CD1c-positive myeloid dendritic cell (primary cell): ENCODE measurements at regions not wholly inside any gene's neighbourhood (a gene's known extent, or its start where the extent isn't known, plus 50 kb on each side); places are given as distances from the start of the nearest gene placed in this dataset.

Experiments
- DNase-seq: peaks from one replicate; pipeline ENCODE4 v3.0.0-alpha.2; 2016; ENCODE audit errors: extremely low spot score

- peak; percentile 34 for DNase-seq
Measured at GRCh38 chr3:31004025-31004678, 109.7 kb upstream of the GADL1 start.

GRCh38 chr3:31008994-31009393 lies 114.5 kb upstream of the GADL1 start:
- no peak for DNase-seq

- no peak for DNase-seq
Measured at GRCh38 chr3:31009881-31010280, 115.4 kb upstream of the GADL1 start.

- DNase-seq: no peak
Measured at GRCh38 chr3:31010491-31010890, 116.0 kb upstream of the GADL1 start.

GRCh38 chr3:31011380-31011779 lies 116.9 kb upstream of the GADL1 start:
- no peak for DNase-seq

GRCh38 chr3:31013090-31013489 lies 118.6 kb upstream of the GADL1 start:
- DNase-seq: no peak

- DNase-seq: no peak
Measured at GRCh38 chr3:31013843-31014242, 119.4 kb upstream of the GADL1 start.

GRCh38 chr3:31014317-31015040 lies 120.0 kb upstream of the GADL1 start:
- no peak for DNase-seq

- no peak for DNase-seq
Measured at GRCh38 chr3:31016196-31016595, 121.7 kb upstream of the GADL1 start.

- DNase-seq: no peak
Measured at GRCh38 chr3:31022716-31023115, 128.3 kb upstream of the GADL1 start.

GRCh38 chr3:31025541-31025940 lies 131.1 kb upstream of the GADL1 start:
- DNase-seq: no peak

- no peak for DNase-seq
Measured at GRCh38 chr3:31027191-31027761, 132.8 kb upstream of the GADL1 start.

GRCh38 chr3:31027914-31028313 lies 133.5 kb upstream of the GADL1 start:
- DNase-seq: no peak

- no peak for DNase-seq
Measured at GRCh38 chr3:31028766-31029165, 134.3 kb upstream of the GADL1 start.

GRCh38 chr3:31029706-31030105 lies 135.2 kb upstream of the GADL1 start:
- DNase-seq: no peak

GRCh38 chr3:31035681-31036080 lies 141.2 kb upstream of the GADL1 start:
- DNase-seq: no peak

- DNase-seq: no peak
Measured at GRCh38 chr3:31038086-31038739, 143.8 kb upstream of the GADL1 start.

- DNase-seq: no peak
Measured at GRCh38 chr3:31039145-31039544, 144.7 kb upstream of the GADL1 start.

- no peak for DNase-seq
Measured at GRCh38 chr3:31041161-31041978, 146.9 kb upstream of the GADL1 start.

GRCh38 chr3:31043184-31043819 lies 148.8 kb upstream of the GADL1 start:
- no peak for DNase-seq

- DNase-seq: no peak
Measured at GRCh38 chr3:31047673-31048072, 153.2 kb upstream of the GADL1 start.
